ENCODE measurements at regions not wholly inside any gene's neighbourhood (a gene's known extent, or its start where the extent isn't known, plus 50 kb on each side); places are given as distances from the start of the nearest gene placed in this dataset.

DNA sequence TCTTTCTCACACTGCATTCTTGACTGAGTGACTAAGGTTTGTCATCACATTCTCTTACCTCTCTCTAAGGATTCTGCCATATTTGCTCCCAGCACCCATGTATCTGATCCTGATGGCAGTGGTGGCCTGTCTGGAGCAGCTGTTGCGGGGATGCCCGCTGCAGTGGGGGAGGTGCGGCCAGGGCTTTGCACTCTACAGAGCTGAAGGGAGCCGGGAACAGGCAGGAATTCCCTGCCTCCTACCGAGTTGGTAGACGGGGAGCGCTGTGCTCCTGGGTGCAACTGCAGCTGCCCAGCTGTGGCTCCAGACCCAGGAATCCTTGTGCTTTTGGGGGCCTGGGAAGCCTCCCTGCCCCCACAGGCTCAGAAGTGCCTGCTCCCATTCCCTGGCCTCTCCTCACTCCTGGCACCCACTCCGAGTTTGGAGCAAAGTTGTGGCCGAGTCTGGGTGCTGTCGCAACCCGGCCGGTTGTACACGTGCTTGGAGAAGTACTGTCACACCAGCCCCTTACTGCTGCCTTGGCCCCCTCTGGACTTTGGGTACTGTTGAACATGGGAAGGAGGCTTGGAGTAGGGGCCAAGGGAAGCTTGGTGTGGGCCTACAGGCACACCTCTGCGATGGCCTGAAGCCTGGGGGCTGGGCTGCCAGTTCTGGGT, 106.9 kb upstream of the OR4E1 start:
- Histone ChIP-seq H3K36me3 (replicated peaks in 1 of 2; ENCODE audit: control insufficient read depth in 1 of 2, insufficient read depth in 2 of 2, low read length in 2 of 2) (no peaks in the 10 kb centered on the region), H3K79me2 (ENCODE audit: insufficient read depth, low read length) (no peaks in the 10 kb centered on the region), H3K4me3 (replicated peaks in 1 of 3; ENCODE audit: low read depth in 2 of 3, low read length in 3 of 3) (no peak overlapping the region), H4K20me1 (ENCODE audit: insufficient read depth, low read length) (no peaks in the 10 kb centered on the region), H3K27ac (ENCODE audit: low read depth in 1 of 2, low read length in 2 of 2) (no peak overlapping the region), H3K4me2 (replicated peaks; ENCODE audit: extremely low read depth, low read length, poor library complexity, severe bottlenecking) (no peak overlapping the region), H3K4me1 (ENCODE audit: control insufficient read depth in 1 of 2, insufficient read depth in 2 of 2, low read length in 2 of 2) (no peaks in the 10 kb centered on the region), H3K9me3 (replicated peaks in 1 of 2; ENCODE audit: control insufficient read depth in 1 of 2, insufficient read depth in 1 of 2, low read length in 2 of 2) (peaks cover 0 to 5% of the 10 kb centered on the region in 2 donors), H2AFZ (ENCODE audit: insufficient read depth, low read depth, low read length, poor library complexity, severe bottlenecking) (no peak overlapping the region), H3K27me3 (ENCODE audit: control insufficient read depth in 2 of 2, insufficient read depth in 2 of 2, low read length in 2 of 2) (no peaks in the 10 kb centered on the region), H3K9ac (ENCODE audit: insufficient read depth, low read length, poor library complexity, severe bottlenecking) (no peak overlapping the region)
- TF ChIP-seq, protein P1, sequence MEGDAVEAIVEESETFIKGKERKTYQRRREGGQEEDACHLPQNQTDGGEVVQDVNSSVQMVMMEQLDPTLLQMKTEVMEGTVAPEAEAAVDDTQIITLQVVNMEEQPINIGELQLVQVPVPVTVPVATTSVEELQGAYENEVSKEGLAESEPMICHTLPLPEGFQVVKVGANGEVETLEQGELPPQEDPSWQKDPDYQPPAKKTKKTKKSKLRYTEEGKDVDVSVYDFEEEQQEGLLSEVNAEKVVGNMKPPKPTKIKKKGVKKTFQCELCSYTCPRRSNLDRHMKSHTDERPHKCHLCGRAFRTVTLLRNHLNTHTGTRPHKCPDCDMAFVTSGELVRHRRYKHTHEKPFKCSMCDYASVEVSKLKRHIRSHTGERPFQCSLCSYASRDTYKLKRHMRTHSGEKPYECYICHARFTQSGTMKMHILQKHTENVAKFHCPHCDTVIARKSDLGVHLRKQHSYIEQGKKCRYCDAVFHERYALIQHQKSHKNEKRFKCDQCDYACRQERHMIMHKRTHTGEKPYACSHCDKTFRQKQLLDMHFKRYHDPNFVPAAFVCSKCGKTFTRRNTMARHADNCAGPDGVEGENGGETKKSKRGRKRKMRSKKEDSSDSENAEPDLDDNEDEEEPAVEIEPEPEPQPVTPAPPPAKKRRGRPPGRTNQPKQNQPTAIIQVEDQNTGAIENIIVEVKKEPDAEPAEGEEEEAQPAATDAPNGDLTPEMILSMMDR (IDR thresholded peaks at IDR 0.05), result no peak
- no peaks in the 10 kb centered on the region for H3K4me1 Mint-ChIP-seq
- 91% methylated on average over 13 of the region's 14 CpGs for WGBS (ENCODE audit: insufficient coverage)
- no peaks in the 10 kb centered on the region for H3K36me3 Mint-ChIP-seq
- intact Hi-C loops (cut with micrococcal nuclease), result no loop called here
- no peak overlapping the region for H3K27ac Mint-ChIP-seq
- H3K4me3 Mint-ChIP-seq, result no peak overlapping the region
- peaks cover 0 to 2% (median 2%) of the 10 kb centered on the region in 7 donors for H3K9me3 Mint-ChIP-seq
- DNase-seq, result no peak
- H3K27me3 Mint-ChIP-seq (ENCODE audit: low read depth in 3 of 3), result peaks cover 4 to 6% (median 5%) of the 10 kb centered on the region in 3 donors

- Mint-ChIP-seq H3K27ac (no peak overlapping the region), H3K9me3 (no peaks in the 10 kb centered on the region), H3K4me1 (no peaks in the 10 kb centered on the region), H3K36me3 (no peaks in the 10 kb centered on the region), H3K4me3 (no peak overlapping the region), H3K27me3 (ENCODE audit: low read depth in 3 of 3) (peaks cover 0 to 6% (median 2%) of the 10 kb centered on the region in 3 donors)
- WGBS (ENCODE audit: insufficient coverage), result no CpG with 5 or more reads among the region's 1 CpG
- TF ChIP-seq, protein P1 (IDR thresholded peaks at IDR 0.05), result no peak
- H3K4me2 ChIP-seq (replicated peaks; ENCODE audit: extremely low read depth, low read length, poor library complexity, severe bottlenecking), result no peak overlapping the region
- intact Hi-C loops (cut with micrococcal nuclease), result no loop called here
- H2AFZ ChIP-seq (ENCODE audit: insufficient read depth, low read depth, low read length, poor library complexity, severe bottlenecking), result no peak overlapping the region
- no peak overlapping the region for H3K4me3 ChIP-seq (replicated peaks in 1 of 3; ENCODE audit: low read depth in 2 of 3, low read length in 3 of 3)
- no peak overlapping the region for H3K27ac ChIP-seq (ENCODE audit: low read depth in 1 of 2, low read length in 2 of 2)
- H3K79me2 ChIP-seq (ENCODE audit: insufficient read depth, low read length), result no peaks in the 10 kb centered on the region
- H3K27me3 ChIP-seq (ENCODE audit: control insufficient read depth in 2 of 2, insufficient read depth in 2 of 2, low read length in 2 of 2), result no peaks in the 10 kb centered on the region
- no peaks in the 10 kb centered on the region for H3K4me1 ChIP-seq (ENCODE audit: control insufficient read depth in 1 of 2, insufficient read depth in 2 of 2, low read length in 2 of 2)
- H3K9me3 ChIP-seq (replicated peaks in 1 of 2; ENCODE audit: control insufficient read depth in 1 of 2, insufficient read depth in 1 of 2, low read length in 2 of 2), result no peaks in the 10 kb centered on the region
- H3K9ac ChIP-seq (ENCODE audit: insufficient read depth, low read length, poor library complexity, severe bottlenecking), result no peak overlapping the region
- H3K36me3 ChIP-seq (replicated peaks in 1 of 2; ENCODE audit: control insufficient read depth in 1 of 2, insufficient read depth in 2 of 2, low read length in 2 of 2), result no peaks in the 10 kb centered on the region
- DNase-seq, result no peak
- H4K20me1 ChIP-seq (ENCODE audit: insufficient read depth, low read length), result no peaks in the 10 kb centered on the region
Measured at GRCh38 chr14:21771671-21772070, 98.1 kb upstream of the OR4E1 start.

All from CD14-positive monocyte (primary cell).